ENCODE measurements at regions not wholly inside any gene's neighbourhood (a gene's known extent, or its start where the extent isn't known, plus 50 kb on each side); places are given as distances from the start of the nearest gene placed in this dataset.

DNA sequence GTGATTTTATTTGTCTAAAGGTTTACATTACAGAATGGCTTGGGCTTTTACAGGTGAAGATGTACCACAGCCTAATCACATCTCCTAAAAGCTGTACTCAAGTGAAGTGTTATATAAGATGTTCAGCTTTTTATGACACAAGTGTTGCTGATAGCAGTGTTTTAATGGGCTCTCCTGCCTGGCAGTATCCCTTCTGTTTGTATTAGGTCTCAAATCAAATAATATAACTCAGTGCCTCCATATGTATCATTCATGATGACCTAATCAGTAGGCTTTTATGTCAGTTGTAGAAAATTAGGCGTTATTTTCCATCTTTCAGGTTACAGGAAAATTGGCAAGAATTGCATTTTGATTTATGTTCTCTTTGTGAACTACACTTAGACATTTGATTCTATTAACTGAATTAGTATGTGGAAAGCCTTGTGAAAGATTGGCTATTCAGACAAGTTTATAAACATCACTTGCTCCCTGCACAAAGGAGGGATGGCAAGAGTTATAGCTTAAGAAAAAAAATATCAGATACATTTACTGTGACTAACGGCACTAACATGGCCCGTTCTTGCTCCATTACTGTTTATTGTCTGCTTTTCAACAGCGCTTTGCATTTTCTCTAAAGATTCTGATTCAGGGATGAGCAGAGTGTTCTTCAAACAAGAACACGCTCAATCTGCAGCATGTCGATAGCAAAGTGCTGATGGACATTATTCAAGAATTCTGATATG, 143.7 kb upstream of the DIO2 start:
- TF ChIP-seq, protein P1, sequence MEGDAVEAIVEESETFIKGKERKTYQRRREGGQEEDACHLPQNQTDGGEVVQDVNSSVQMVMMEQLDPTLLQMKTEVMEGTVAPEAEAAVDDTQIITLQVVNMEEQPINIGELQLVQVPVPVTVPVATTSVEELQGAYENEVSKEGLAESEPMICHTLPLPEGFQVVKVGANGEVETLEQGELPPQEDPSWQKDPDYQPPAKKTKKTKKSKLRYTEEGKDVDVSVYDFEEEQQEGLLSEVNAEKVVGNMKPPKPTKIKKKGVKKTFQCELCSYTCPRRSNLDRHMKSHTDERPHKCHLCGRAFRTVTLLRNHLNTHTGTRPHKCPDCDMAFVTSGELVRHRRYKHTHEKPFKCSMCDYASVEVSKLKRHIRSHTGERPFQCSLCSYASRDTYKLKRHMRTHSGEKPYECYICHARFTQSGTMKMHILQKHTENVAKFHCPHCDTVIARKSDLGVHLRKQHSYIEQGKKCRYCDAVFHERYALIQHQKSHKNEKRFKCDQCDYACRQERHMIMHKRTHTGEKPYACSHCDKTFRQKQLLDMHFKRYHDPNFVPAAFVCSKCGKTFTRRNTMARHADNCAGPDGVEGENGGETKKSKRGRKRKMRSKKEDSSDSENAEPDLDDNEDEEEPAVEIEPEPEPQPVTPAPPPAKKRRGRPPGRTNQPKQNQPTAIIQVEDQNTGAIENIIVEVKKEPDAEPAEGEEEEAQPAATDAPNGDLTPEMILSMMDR (IDR thresholded peaks at IDR 0.05) = no peak
- TF ChIP-seq POLR2A (IDR thresholded peaks at IDR 0.05) = no peak
- TF ChIP-seq EP300 (IDR thresholded peaks at IDR 0.05) = no peak

Measured in stomach (tissue), 4 donors.